ENCODE measurements at regions not wholly inside any gene's neighbourhood (a gene's known extent, or its start where the extent isn't known, plus 50 kb on each side); places are given as distances from the start of the nearest gene placed in this dataset.

GRCh38 chr12:45102818-45103217 is 51.9 kb upstream of the DBX2 start:
- DNase-seq (ENCODE audit: low spot score) (no peak), ATAC-seq (no peak)
- H3K4me3 Mint-ChIP-seq, result no peak overlapping the region
- H3K36me3 Mint-ChIP-seq, result no peaks in the 10 kb centered on the region
- no peaks in the 10 kb centered on the region for H3K9me3 Mint-ChIP-seq
- peaks cover 21 to 28% of the 10 kb centered on the region in 2 donors for H3K27me3 Mint-ChIP-seq
- H3K4me1 Mint-ChIP-seq (ENCODE audit: low read depth in 2 of 2), result no peaks in the 10 kb centered on the region
- no peak overlapping the region for H3K27ac Mint-ChIP-seq

- DNase-seq (ENCODE audit: low spot score), result no peak
- no peak overlapping the region for H3K4me3 Mint-ChIP-seq
- H3K27ac Mint-ChIP-seq, result no peak overlapping the region
- ATAC-seq, result no peak
- H3K36me3 Mint-ChIP-seq, result no peaks in the 10 kb centered on the region
- H3K4me1 Mint-ChIP-seq (ENCODE audit: low read depth in 2 of 2), result no peaks in the 10 kb centered on the region
- peaks cover 8 to 13% of the 10 kb centered on the region in 2 donors for H3K27me3 Mint-ChIP-seq
- H3K9me3 Mint-ChIP-seq, result no peaks in the 10 kb centered on the region
These were observed 55.1 kb upstream of the DBX2 start for GRCh38 chr12:45105996-45106395.

GRCh38 chr12:45112306-45112705 is 61.4 kb upstream of the DBX2 start:
- ATAC-seq, result no peak
- Mint-ChIP-seq H3K27ac (no peak overlapping the region), H3K4me3 (no peak overlapping the region), H3K36me3 (no peaks in the 10 kb centered on the region), H3K27me3 (peaks cover 2 to 8% of the 10 kb centered on the region in 2 donors), H3K9me3 (no peaks in the 10 kb centered on the region), H3K4me1 (ENCODE audit: low read depth in 2 of 2) (no peaks in the 10 kb centered on the region)
- no peak for DNase-seq (ENCODE audit: low spot score)

DNA sequence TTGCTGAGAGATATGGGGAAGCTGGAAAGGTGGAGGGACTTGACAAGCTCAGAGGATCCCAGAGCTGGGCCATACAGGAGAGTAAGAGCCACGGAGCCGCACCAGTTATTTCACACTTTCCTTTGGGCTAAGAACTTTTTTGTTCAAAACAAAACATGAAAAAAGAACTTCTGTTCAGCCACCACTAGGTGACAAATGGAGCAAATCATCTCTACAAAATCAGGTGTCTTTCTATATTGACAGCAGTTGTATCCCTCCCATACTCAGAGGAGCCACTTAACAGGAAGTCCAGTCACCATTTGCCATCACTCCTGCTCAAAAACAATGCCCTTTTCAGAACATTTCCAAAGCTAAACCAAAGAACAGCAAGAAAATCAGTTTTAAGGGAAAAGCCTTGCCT is 70.3 kb upstream of the DBX2 start:
- Mint-ChIP-seq H3K4me3 (no peak overlapping the region), H3K27me3 (peaks cover 6 to 18% of the 10 kb centered on the region in 2 donors), H3K36me3 (no peaks in the 10 kb centered on the region), H3K9me3 (no peaks in the 10 kb centered on the region), H3K27ac (no peak overlapping the region), H3K4me1 (ENCODE audit: low read depth in 2 of 2) (no peaks in the 10 kb centered on the region)
- ATAC-seq, result no peak
- DNase-seq (ENCODE audit: low spot score), result no peak

DNA sequence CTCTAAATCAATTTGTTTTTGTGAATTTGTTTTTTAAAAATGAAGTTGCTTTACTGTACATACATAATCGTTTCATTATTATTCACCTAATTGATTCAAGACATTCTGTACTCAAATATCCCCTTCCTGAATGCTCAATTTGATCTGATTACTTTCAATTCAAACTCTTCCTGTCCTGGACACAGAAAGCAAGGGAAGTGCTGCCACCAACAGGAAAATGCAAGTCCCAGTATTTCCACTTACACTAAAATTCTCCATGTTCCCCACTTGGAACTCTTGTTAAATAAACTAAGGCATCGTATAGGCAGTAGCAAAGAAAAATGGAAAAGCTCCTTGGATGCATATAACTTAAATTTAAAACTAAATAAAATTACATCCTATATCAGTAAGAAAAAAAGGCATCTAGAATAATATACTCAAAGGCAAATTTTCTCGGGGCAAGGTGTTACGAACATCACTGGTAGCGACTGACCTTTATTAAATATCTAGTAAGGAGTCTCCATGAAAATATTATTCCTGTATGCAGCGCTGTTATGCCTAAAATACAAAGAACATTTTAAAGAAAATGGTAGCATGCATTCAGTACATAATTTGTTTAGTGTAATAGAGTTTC is 72.0 kb upstream of the DBX2 start:
- ATAC-seq (no peak), DNase-seq (ENCODE audit: low spot score) (no peak)
- Mint-ChIP-seq H3K27me3 (peaks cover 9 to 33% of the 10 kb centered on the region in 2 donors), H3K27ac (no peak overlapping the region), H3K36me3 (no peaks in the 10 kb centered on the region), H3K4me1 (ENCODE audit: low read depth in 2 of 2) (no peaks in the 10 kb centered on the region), H3K4me3 (no peak overlapping the region), H3K9me3 (no peaks in the 10 kb centered on the region)

GRCh38 chr12:45124485-45125155 is 73.7 kb upstream of the DBX2 start:
- no peaks in the 10 kb centered on the region for H3K9me3 Mint-ChIP-seq
- no peaks in the 10 kb centered on the region for H3K4me1 Mint-ChIP-seq (ENCODE audit: low read depth in 2 of 2)
- no peaks in the 10 kb centered on the region for H3K36me3 Mint-ChIP-seq
- no peak for DNase-seq (ENCODE audit: low spot score)
- no peak overlapping the region for H3K27ac Mint-ChIP-seq
- H3K4me3 Mint-ChIP-seq, result no peak overlapping the region
- H3K27me3 Mint-ChIP-seq, result peaks cover 13 to 39% of the 10 kb centered on the region in 2 donors
- no peak for ATAC-seq

DNA sequence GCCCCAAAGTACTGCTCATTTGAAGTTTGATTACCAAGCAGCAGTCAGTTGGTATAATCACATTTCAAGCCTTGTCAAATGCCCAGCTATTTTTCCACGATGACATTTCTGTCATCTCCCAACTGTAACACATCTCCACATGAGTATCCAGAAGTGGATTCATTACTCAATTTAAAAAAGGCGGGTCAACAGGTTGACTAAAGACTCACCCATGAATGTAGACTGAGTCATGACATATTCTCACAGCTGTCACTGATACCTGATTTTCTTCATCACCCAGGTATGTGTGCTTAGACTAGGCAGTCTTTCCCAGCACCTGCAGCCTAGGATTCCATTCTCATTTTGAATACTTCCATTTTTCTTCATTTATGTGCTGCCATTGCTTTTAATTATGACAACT is 75.1 kb upstream of the DBX2 start:
- no peaks in the 10 kb centered on the region for H3K36me3 Mint-ChIP-seq
- no peak overlapping the region for H3K4me3 Mint-ChIP-seq
- H3K4me1 Mint-ChIP-seq (ENCODE audit: low read depth in 2 of 2), result no peaks in the 10 kb centered on the region
- no peak for DNase-seq (ENCODE audit: low spot score)
- H3K27ac Mint-ChIP-seq, result no peak overlapping the region
- no peaks in the 10 kb centered on the region for H3K9me3 Mint-ChIP-seq
- no peak for ATAC-seq
- peaks cover 13 to 39% of the 10 kb centered on the region in 2 donors for H3K27me3 Mint-ChIP-seq

GRCh38 chr12:45128637-45129036 is 77.7 kb upstream of the DBX2 start:
- H3K4me1 Mint-ChIP-seq (ENCODE audit: low read depth in 2 of 2), result no peaks in the 10 kb centered on the region
- H3K4me3 Mint-ChIP-seq, result no peak overlapping the region
- no peak for ATAC-seq
- H3K36me3 Mint-ChIP-seq, result no peaks in the 10 kb centered on the region
- no peak overlapping the region for H3K27ac Mint-ChIP-seq
- DNase-seq (ENCODE audit: low spot score), result no peak
- H3K9me3 Mint-ChIP-seq, result no peaks in the 10 kb centered on the region
- H3K27me3 Mint-ChIP-seq, result peaks cover 21 to 53% of the 10 kb centered on the region in 2 donors

- ATAC-seq (no peak), DNase-seq (ENCODE audit: low spot score) (no peak)
- no peaks in the 10 kb centered on the region for H3K4me1 Mint-ChIP-seq (ENCODE audit: low read depth in 2 of 2)
- H3K4me3 Mint-ChIP-seq, result no peak overlapping the region
- H3K9me3 Mint-ChIP-seq, result no peaks in the 10 kb centered on the region
- no peaks in the 10 kb centered on the region for H3K36me3 Mint-ChIP-seq
- H3K27ac Mint-ChIP-seq, result no peak overlapping the region
- H3K27me3 Mint-ChIP-seq, result peaks cover 23 to 59% of the 10 kb centered on the region in 2 donors
These were observed 80.0 kb upstream of the DBX2 start for GRCh38 chr12:45130881-45131281.

DNA sequence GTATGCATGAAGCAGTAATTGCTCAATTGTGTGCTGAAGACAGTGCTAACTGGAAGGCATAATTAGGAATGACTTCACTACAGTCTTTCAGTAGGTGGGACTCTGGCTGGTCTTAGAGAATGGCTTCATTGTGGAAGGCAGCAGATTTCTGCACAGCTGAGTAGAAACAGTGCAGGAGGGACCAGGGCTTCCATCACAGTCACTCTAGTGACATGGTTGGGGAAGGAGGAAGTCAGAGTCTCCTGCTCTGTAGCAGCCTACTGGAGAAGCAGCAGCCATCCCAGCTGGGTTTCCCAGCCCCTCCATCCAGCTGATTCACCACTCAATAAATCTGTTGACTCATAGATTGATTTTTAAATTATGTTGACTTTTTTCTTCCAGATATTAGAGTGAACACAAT is 80.6 kb upstream of the DBX2 start:
- no peak overlapping the region for H3K27ac Mint-ChIP-seq
- peaks cover 26 to 60% of the 10 kb centered on the region in 2 donors for H3K27me3 Mint-ChIP-seq
- no peak for DNase-seq (ENCODE audit: low spot score)
- no peaks in the 10 kb centered on the region for H3K9me3 Mint-ChIP-seq
- H3K36me3 Mint-ChIP-seq, result no peaks in the 10 kb centered on the region
- H3K4me3 Mint-ChIP-seq, result no peak overlapping the region
- ATAC-seq, result no peak
- no peaks in the 10 kb centered on the region for H3K4me1 Mint-ChIP-seq (ENCODE audit: low read depth in 2 of 2)

DNA sequence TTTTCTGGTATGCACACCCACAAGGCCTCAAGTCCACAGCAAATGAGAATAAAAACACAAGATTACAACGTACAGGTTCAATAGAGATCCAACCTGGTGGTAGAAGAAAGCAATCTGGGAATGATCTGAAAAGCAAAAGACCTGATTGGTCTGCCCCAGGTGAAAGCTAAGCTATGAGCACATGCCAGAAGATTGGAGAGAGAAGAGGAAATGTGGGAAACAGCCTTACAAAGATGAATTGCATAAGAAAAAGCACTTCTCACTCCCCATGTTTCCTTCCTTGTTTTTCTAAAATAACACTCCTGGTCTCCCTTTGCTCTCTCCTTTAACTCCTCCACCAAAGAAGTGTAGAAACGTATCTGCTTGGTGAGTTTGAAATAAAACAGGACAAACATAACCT is 77.3 kb upstream of the ANO6 start:
- H3K27ac Mint-ChIP-seq, result no peak overlapping the region
- no peaks in the 10 kb centered on the region for H3K36me3 Mint-ChIP-seq
- no peaks in the 10 kb centered on the region for H3K4me1 Mint-ChIP-seq (ENCODE audit: low read depth in 2 of 2)
- DNase-seq (ENCODE audit: low spot score) (no peak), ATAC-seq (no peak)
- peaks cover 20 to 37% of the 10 kb centered on the region in 2 donors for H3K27me3 Mint-ChIP-seq
- H3K9me3 Mint-ChIP-seq, result no peaks in the 10 kb centered on the region
- no peak overlapping the region for H3K4me3 Mint-ChIP-seq

- ATAC-seq (no peak), DNase-seq (ENCODE audit: low spot score) (no peak)
- Mint-ChIP-seq H3K4me3 (no peak overlapping the region), H3K9me3 (peaks cover 12% of the 10 kb centered on the region), H3K27ac (no peak overlapping the region), H3K4me1 (ENCODE audit: low read depth in 2 of 2) (peaks cover 0 to 3% of the 10 kb centered on the region in 2 donors), H3K27me3 (peaks cover 18 to 35% of the 10 kb centered on the region in 2 donors), H3K36me3 (peaks cover 23% of the 10 kb centered on the region)
These were observed 67.9 kb upstream of the ANO6 start for GRCh38 chr12:45148006-45148405.

- DNase-seq (ENCODE audit: low spot score) (no peak), ATAC-seq (no peak)
- Mint-ChIP-seq H3K36me3 (peaks cover 23% of the 10 kb centered on the region), H3K4me3 (no peak overlapping the region), H3K27me3 (peaks cover 18 to 35% of the 10 kb centered on the region in 2 donors), H3K9me3 (peaks cover 12% of the 10 kb centered on the region), H3K4me1 (ENCODE audit: low read depth in 2 of 2) (peaks cover 0 to 3% of the 10 kb centered on the region in 2 donors), H3K27ac (no peak overlapping the region)
These were observed 67.3 kb upstream of the ANO6 start for GRCh38 chr12:45148619-45149018.

DNA sequence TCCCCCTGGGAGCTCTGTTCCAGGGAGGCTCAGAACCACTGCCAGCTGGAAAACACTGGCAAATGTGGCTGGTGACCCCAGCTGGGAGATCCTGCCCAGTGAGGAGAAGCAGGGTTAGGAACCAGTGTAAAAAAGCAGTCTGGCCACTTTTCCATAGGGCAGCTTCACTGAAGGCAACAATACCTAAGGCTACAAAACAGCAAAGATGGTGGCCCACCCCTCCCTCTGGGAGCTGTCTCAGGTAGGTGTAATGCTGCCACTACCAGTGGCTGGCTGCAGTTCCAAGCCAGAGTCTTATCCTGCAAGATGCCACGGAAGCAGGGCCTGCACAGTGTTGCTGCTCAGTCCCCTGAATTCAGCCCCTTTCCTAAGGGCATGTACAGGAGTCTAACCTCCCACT is 50.6 kb upstream of the ANO6 start:
- Mint-ChIP-seq H3K27me3 (peaks cover 16 to 30% of the 10 kb centered on the region in 2 donors), H3K9me3 (peaks cover 15% of the 10 kb centered on the region), H3K4me1 (ENCODE audit: low read depth in 2 of 2) (peaks cover 0 to under 1% of the 10 kb centered on the region in 2 donors), H3K36me3 (peaks cover 26% of the 10 kb centered on the region), H3K27ac (no peak overlapping the region), H3K4me3 (no peak overlapping the region)
- DNase-seq (ENCODE audit: low spot score), result no peak
- no peak for ATAC-seq
